Subcutaneous abdominal adipose tissue (tissue), 5 donors: ENCODE measurements at regions not wholly inside any gene's neighbourhood (a gene's known extent, or its start where the extent isn't known, plus 50 kb on each side); places are given as distances from the start of the nearest gene placed in this dataset.

ENCODE experiments used
- H3K27ac ChIP-seq: one replicate; pipeline ENCODE4 v1.7.0; 2013; ENCODE audit warnings: low read depth, mild to moderate bottlenecking, inconsistent platforms, low read length, moderate library complexity
- H3K27me3 ChIP-seq, 5 donors: one replicate each; pipeline ENCODE4 v1.7.0; 2013; ENCODE audit warnings: low read length in 5 of 5, inconsistent platforms in 1 of 5; ENCODE audit not compliant: control insufficient read depth in 5 of 5, insufficient read depth in 4 of 5
- H3K36me3 ChIP-seq, 5 donors: one replicate each; pipeline ENCODE4 v1.7.0; 2013; ENCODE audit warnings: low read length in 5 of 5; ENCODE audit not compliant: control insufficient read depth in 5 of 5, insufficient read depth in 5 of 5
- H3K4me1 ChIP-seq, 5 donors: one replicate each; pipeline ENCODE4 v1.7.0; 2013; ENCODE audit warnings: low read length in 5 of 5, mild to moderate bottlenecking in 3 of 5, moderate library complexity in 1 of 5; ENCODE audit not compliant: control insufficient read depth in 5 of 5, insufficient read depth in 5 of 5
- H3K4me3 ChIP-seq, 5 donors: one replicate each; pipeline ENCODE4 v1.7.0; 2013; ENCODE audit warnings: low read length in 5 of 5, low read depth in 1 of 5
- H3K9ac ChIP-seq, 5 donors: one replicate each; pipeline ENCODE4 v1.7.0; 2013; ENCODE audit warnings: low read length in 5 of 5, mild to moderate bottlenecking in 4 of 5, moderate library complexity in 3 of 5
- H3K9me3 ChIP-seq, 5 donors: one replicate each; pipeline ENCODE4 v1.7.0; 2013; ENCODE audit warnings: low read length in 5 of 5; ENCODE audit not compliant: control insufficient read depth in 5 of 5
- donor health status: healthy.
- donor health status: healthy.
- donor health status: healthy.
- donor health status: healthy.
- donor health status: healthy.

DNA sequence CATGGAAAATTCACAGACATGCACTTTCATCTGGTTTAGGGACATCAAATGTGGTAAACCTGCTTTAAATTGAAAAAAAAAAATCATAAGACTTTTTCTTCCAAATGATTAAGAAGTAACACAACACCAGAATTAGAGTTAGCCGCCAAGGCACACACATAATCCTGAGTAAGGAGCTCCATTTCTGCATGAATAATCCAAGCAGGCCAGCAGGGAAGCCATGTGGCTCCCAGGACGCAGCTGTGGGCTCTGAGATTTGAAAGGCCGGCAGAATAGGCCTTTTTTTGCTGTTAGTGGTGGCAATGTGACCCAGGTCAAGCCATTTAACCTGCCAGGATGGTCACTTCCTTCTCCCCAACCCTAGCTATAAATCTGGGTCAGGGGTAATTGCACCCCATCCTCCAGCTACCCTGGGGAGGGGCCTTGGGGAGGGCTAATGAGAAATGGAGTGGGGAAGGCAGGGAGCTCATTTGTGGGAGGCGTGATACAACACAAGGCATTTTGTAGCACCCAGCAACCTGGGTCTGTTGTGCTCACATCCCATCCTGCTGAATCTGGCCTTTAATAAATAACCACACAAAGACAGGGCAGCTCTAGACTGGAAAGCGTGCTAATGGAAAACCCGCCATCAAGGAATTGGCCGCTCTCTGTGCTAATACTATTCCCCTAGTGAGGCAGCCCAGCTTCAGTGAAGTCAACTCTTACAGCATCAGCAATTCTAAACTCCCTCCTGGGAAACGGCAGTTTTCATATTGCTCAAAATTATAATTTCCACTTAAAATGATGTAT lies 178.5 kb downstream of the RHOU start:
- Histone ChIP-seq H3K9me3 (peaks cover 0 to 3% (median 0%) of the 10 kb centered on the region in 5 donors), H3K9ac (no peak overlapping the region), H3K4me1 (no peaks in the 10 kb centered on the region), H3K27me3 (no peaks in the 10 kb centered on the region), H3K36me3 (no peaks in the 10 kb centered on the region), H3K27ac (no peak overlapping the region), H3K4me3 (no peak overlapping the region)

DNA sequence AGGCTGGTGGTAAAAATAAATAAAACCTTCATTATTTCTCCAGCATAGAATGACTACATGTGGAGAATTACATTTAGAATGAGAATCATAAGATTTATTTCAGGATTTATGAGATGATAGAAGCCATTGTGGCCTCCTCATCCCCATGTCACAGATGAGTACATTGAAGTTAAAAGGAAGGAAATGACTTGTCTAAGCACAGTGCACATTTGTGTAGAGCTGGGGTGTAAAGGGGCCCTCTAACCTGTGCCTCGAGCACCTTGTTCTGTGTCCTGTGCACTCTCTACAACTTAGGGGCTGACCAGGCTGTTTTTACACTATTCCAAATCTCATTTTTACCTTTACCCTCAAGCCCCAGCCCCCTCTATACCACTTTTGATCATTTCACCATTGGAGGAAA lies 179.4 kb downstream of the RHOU start:
- Histone ChIP-seq H3K4me1 (no peaks in the 10 kb centered on the region), H3K27ac (no peak overlapping the region), H3K27me3 (no peaks in the 10 kb centered on the region), H3K4me3 (no peak overlapping the region), H3K9me3 (peaks cover 0 to 3% (median 0%) of the 10 kb centered on the region in 5 donors), H3K36me3 (no peaks in the 10 kb centered on the region), H3K9ac (no peak overlapping the region)

DNA sequence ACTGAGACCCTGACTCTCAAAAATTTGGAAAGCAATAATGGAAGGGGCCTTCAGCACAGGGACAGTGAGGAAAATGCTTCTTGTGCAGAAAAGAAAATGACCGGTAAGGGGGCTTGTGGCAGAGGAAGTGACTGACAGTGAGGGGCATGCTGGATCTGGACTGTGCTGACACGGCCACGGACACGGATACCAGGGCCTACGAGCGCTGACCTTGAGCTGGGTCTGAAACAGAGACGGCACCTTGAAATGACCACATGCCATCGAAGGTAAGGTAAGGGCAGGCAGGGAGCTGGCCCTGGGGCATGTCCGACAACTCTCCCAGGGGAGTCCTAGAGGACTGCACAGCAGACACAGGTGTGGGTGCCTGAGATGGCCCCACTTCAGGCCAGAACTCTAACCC lies 182.1 kb downstream of the RHOU start:
- Histone ChIP-seq H3K9ac (no peak overlapping the region), H3K4me3 (no peak overlapping the region), H3K27ac (no peak overlapping the region), H3K4me1 (no peaks in the 10 kb centered on the region), H3K9me3 (peaks cover 0 to 3% (median 0%) of the 10 kb centered on the region in 5 donors), H3K27me3 (no peaks in the 10 kb centered on the region), H3K36me3 (no peaks in the 10 kb centered on the region)

DNA sequence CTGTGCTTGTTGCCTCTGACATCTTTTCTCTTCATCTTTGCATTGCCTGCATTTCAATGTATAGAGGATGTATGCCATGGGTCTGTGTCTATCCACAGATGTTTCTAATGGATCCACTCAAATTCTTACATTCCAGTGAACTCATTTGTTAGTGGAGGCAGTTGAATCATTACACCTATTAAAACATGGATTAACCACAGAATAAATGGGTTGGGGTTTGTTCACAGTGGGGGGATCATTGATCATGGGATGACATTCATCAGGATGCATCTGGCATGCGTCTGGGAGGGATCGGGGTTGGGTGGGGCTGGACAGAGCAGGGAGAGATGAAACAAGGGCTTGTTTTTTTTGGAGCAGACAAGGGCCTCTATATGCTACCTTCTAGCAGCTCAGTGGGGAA lies 182.5 kb downstream of the RHOU start:
- no peaks in the 10 kb centered on the region for H3K4me1 ChIP-seq
- H3K9ac ChIP-seq = no peak overlapping the region
- H3K4me3 ChIP-seq = no peak overlapping the region
- no peak overlapping the region for H3K27ac ChIP-seq
- H3K27me3 ChIP-seq = no peaks in the 10 kb centered on the region
- peaks cover 0 to 3% (median 0%) of the 10 kb centered on the region in 5 donors for H3K9me3 ChIP-seq
- no peaks in the 10 kb centered on the region for H3K36me3 ChIP-seq

DNA sequence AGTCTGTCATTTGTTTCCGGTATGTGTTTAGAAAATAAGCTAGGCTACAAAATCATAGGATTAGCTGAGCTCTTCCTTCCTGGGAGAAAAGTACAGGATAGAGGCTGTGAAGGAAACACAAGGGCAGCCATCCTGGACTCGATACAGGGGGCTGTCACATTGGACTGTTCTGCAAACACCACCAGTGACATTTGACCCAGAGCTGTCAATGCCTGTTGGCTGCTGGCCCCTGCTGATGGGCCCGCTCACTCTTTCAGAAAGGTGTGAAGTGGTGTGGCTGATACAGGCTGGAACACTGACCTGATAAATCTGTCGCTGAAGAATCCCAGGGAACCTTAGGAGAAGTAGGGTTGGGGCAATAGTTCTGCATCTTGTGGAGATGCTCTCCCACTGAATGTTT lies 183.1 kb downstream of the RHOU start:
- H3K27ac ChIP-seq = no peak overlapping the region
- no peaks in the 10 kb centered on the region for H3K4me1 ChIP-seq
- peaks cover 0 to 3% (median 0%) of the 10 kb centered on the region in 5 donors for H3K9me3 ChIP-seq
- H3K9ac ChIP-seq = no peak overlapping the region
- H3K36me3 ChIP-seq = no peaks in the 10 kb centered on the region
- H3K4me3 ChIP-seq = no peak overlapping the region
- no peaks in the 10 kb centered on the region for H3K27me3 ChIP-seq

DNA sequence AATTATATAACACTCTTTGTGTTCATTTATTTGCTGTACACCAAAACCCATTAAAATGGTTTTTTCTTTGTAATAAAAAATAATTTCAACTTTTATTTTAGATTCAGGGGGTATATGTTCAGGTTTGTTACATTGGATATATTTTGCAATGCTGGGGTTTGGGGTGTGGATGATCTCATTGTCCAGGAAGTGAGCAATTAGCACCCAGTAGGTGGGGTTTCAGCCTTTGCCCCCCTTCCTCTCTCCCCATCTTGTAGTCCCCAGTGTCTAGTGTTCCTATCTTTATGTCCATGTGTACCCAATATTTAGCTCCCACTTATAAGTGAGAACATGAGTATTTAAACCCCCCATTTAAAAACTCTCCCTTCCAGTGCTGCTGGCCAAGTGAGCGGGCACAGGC lies 184.6 kb downstream of the RHOU start:
- no peaks in the 10 kb centered on the region for H3K36me3 ChIP-seq
- no peak overlapping the region for H3K27ac ChIP-seq
- peaks cover 0 to 3% (median 0%) of the 10 kb centered on the region in 5 donors for H3K9me3 ChIP-seq
- no peaks in the 10 kb centered on the region for H3K4me1 ChIP-seq
- H3K4me3 ChIP-seq = no peak overlapping the region
- H3K9ac ChIP-seq = no peak overlapping the region
- no peaks in the 10 kb centered on the region for H3K27me3 ChIP-seq

DNA sequence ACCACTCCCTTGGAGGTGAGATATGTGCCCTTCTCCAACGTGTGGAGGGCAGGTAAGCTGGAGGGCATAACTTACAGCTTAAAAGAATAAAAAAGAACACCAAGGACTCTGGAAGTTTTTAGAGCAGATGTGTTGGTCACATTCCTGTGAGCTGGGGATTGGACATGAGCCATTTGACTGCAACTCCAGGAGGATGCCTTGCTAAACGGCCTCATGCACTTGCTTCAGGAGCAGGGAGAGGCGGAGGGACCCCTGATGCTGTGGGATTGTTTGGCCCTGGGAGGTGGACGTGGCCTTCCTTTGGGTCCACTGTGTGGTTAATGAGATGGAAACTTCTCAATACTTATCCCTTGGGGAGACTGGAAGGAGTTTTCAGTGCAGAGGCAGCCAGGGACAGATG lies 185.6 kb downstream of the RHOU start:
- Histone ChIP-seq H3K4me3 (no peak overlapping the region), H3K9me3 (peaks cover 0 to 3% (median 0%) of the 10 kb centered on the region in 5 donors), H3K36me3 (no peaks in the 10 kb centered on the region), H3K27ac (no peak overlapping the region), H3K9ac (no peak overlapping the region), H3K27me3 (no peaks in the 10 kb centered on the region), H3K4me1 (no peaks in the 10 kb centered on the region)

DNA sequence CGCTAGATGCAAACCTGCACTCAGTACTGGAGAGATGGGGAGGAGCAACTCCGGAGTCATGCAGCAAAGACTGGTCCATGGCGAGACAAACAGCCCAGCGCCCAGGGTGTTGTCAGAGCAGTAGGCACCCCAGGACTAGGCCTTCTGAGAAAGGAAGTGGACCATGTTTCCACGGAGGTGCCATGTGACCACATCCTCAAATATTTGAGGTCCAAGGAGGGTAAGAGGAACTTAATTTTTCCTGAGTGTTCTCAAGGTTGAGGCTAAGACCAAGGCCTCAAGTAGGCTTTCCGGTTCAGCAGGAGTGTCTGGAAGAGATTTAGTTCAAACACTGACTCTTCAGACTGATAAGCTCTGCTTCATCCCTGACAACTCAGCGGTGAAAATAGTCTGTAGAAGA lies 186.2 kb downstream of the RHOU start:
- H3K27ac ChIP-seq = no peak overlapping the region

DNA sequence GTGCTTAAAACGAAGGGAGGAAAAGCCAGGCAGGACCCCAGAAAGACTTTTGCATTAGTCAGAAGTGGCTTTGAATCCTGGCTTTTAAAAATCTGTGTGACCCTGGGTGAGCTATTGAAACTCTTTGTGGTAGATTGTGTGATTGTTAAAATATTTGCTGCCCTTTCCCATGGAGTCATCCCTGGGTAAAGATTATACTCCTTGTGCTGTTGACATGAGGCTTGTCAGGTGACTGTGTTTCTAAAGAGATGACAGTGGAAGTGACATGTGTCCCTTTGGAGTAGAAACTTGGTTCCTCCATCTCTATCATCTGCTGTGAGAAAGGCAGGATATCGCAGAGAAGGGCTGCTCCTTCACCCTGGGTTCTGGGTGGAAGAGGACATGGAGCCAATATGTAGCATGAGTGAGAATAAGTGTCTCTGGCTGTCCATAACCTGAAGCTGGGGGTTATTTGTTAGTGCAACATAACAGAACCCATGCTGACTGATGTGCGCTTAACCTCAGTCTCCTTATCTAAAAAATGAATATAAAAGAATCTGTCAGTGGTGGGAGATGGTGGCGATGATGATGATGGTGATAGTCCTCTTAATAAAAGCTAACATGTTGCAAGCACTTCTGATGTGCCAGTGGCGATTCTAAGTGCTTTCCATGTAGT lies 187.6 kb downstream of the RHOU start:
- no peaks in the 10 kb centered on the region for H3K9me3 ChIP-seq
- no peaks in the 10 kb centered on the region for H3K4me1 ChIP-seq
- H3K9ac ChIP-seq = no peak overlapping the region
- no peaks in the 10 kb centered on the region for H3K27me3 ChIP-seq
- no peak overlapping the region for H3K4me3 ChIP-seq
- no peaks in the 10 kb centered on the region for H3K36me3 ChIP-seq
- no peak overlapping the region for H3K27ac ChIP-seq

More for the DNA sequence above, 186.2 kb downstream of the RHOU start:
- Histone ChIP-seq H3K36me3 (no peaks in the 10 kb centered on the region), H3K27me3 (no peaks in the 10 kb centered on the region), H3K9me3 (no peaks in the 10 kb centered on the region), H3K9ac (no peak overlapping the region), H3K4me3 (no peak overlapping the region), H3K4me1 (no peaks in the 10 kb centered on the region)

DNA sequence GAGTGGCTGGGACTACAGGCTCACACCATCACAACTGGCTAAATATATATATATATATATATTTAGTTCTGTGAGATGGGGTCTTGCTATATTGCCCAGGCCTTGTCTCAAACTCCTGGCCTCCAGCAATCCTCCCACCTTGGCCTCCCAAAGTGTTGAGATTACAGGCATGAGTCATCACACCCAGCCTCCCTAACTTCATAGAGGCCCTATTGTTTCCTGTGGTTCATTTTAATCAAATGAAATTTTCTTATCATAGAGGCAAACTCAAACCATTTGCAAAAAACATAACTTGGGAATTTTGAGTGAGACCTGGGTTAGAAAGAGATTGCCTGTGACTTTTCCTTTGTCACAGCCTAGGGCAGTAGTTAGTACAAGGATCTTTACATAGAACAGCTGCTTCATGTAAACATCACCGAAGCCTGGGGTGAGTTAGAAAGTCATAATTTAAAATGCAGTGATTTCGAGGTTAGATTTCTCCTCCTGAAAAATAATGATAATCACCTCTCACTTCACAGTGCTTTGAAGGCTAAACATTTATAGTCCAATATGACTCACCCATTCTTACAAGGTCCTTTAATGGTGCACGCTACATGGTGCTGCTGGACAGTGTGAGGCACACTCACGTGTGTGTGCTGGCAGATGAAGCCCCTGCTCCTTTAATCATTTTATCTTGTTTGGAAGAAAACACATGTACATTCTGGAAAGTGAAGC lies 188.9 kb downstream of the RHOU start:
- Histone ChIP-seq H3K4me3 (no peak overlapping the region), H3K9ac (no peak overlapping the region), H3K27ac (no peak overlapping the region), H3K27me3 (no peaks in the 10 kb centered on the region), H3K9me3 (no peaks in the 10 kb centered on the region), H3K36me3 (no peaks in the 10 kb centered on the region), H3K4me1 (no peaks in the 10 kb centered on the region)
